GM21723 (cell line): ENCODE measurements at regions not wholly inside any gene's neighbourhood (a gene's known extent, or its start where the extent isn't known, plus 50 kb on each side); places are given as distances from the start of the nearest gene placed in this dataset.
A peak's percentile ranks its signal among the peaks of the same experiment; 100 is the strongest.
"Not testable (repeated sequence)": the region's sequence is repeated elsewhere in the genome, so short reads cannot be mapped to it uniquely, and the experiment has no call there.

Experiments
- ATAC-seq: cut with Tn5 transposase; IDR thresholded peaks from one replicate; pipeline ENCODE4 v1.9.1; 2021; ENCODE audit warnings: mild to moderate bottlenecking, moderate library complexity; ENCODE audit not compliant: unreplicated experiment

DNA sequence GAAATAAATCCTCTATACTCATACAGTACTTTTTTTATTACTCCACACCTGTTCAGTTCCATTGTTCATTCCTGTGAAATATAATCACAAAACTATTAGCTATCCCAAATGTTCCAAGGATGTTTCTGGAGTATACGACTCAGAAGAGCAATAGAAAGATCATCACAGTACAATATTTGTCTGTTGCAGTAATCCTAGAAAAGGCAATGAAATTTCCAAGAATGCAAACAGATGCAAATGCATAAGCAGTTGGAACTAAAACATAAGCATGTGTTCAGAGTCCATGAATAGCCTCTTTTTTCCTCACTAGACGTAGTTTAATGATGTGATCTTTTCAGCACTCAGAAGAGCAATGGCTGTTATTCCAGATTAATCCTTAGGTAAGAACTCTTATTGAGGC is 55.2 kb downstream of the RTL3 start:
- ATAC-seq = no peak

DNA sequence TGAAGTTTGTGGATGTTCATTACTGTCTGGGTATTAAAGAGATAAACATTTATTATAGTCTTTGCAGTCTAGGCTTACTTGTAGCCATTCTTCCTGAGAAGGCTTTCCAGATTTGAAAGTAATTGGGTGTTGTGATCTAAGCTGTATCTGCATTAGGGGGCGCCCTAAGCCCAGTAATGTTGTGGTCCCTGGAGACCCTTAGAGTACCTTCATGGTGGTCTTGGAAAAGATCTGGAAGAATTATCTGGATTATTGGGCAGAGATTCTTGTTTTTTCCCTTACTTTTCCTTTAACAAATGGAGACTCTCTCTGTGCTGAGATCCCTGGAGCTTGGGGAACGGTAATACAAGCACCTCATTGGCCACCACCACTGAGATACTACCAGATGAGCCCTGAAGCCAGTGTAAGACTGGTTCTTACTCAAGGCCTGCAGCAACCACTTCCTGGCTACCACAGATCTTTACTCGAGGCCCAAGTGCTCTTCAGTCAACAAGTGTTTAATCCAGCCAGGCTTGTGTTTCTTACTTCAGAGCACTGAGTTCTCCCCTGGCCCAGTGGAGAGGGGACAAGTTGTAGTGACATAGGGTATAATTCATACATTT is 63.1 kb downstream of the RTL3 start:
- ATAC-seq = no peak

DNA sequence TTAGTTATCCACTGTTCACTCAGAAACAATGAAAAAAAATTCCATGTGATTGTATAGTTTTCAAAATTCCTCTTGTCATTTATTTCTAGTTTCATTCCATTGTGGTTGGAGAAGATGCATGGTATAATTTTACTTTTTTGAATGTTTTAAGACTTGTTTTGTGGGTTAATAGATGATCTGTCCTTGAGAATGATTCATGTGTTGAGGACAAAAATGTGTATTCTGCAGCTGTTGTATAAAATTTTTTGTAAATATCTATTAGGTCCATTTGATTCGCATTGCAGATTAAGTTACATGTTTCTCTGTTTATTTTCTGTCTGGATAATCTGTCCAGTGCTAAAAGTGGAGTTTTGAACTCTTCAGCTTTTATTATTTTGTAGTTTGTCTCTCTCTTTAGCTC is 65.4 kb downstream of the RTL3 start:
- ATAC-seq = no peak

DNA sequence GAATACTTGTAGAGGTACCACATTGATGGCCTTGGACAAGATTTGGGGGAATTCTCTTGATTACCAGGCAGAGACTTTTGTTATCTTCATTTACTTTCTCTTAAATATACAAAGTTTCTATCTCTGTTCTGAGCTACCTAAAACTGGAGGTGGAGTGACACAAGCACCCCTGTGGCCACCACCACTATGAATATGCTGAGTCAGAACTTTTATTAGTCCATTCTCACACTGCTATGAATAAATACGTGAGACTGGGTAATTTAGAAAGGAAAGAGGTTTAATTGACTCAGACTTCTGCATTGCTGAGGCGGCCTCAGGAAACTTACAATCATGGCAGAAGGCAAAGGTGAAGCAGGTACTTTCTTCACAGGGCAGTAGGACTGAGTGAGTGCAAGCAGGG is 67.1 kb downstream of the RTL3 start:
- ATAC-seq = no peak

DNA sequence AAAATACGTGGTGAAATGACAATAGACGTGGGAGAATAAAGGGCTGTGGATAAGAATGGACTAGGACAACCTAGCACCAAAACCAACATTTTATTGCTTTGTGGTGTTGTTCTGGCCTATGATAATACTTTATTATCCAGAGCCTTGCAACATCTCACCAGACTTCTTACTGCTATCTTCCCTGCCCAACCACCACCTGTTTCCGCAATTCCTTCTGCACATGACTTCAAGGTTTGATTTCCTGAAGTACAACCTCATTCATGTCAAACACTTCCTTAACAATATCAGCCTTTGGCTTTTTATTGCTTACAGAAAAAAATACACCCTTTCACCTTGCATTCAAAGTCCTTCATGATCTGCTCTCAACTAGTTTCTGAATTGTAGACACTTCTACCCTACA is 84.8 kb downstream of the RTL3 start:
- no peak for ATAC-seq

DNA sequence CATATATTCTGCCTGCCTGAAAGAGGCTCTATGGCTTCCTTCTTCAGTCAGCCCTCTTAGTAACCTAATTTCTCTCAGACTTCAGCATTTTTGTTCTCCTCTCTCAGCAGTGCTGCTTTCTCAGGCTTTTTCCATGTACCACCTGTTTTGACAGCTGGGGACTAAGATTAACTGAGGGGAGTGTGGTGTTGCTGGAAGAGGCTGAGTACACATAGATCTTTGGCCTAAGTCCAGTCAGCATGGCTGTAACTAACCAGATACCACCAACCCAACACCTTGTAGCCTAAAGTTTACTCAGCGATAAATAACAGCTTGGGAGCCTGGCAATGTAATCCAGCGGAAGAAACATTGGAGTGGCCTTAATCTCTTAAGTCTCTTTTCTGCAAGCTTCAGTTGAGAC is 85.5 kb downstream of the RTL3 start:
- no peak for ATAC-seq

DNA sequence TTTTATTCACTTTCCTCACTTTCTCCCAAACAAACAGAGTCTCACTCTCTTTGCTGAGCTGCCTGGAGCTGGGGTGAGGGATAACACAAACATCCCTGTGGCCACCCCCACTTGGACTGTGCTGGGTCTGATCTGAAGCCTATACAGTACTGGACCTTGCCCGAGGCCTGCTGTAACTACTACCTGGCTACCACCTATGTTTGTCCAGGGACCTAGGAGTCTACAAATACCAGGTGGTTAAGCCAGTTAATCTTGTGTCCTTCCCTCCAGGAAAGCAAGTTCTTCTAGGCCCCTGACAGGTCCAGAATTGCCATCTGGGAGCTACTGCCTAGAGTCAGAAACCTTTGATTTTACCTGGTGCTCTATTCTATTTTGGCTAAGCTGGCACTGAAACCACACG is 87.3 kb downstream of the RTL3 start:
- ATAC-seq = no peak

DNA sequence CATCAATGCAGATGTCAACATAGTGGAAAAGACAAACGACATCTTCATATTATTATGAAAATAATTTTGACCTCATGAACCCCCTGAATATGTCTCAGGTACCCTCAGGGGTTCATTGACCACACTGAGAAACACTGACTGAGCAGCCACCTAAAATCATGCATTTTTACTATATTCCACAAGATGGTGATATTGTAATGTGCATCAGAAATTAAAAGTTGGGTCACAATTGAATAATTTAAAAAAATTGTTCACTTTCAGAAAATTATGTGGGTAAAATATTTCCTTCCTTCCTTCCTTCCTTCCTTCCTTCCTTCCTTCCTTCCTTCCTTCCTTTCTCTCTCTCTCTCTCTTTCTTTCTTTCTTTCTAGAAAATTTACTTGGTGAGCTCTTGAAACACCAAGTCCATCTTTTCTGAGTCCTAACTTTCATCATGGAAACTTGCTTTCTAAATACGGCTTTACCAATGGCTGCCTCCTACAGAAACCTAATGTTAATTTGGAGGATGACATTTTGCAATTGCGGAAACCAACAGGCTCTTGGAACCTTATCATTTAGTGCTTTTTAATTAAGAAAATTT is 103.6 kb downstream of the RTL3 start:
- no peak for ATAC-seq

DNA sequence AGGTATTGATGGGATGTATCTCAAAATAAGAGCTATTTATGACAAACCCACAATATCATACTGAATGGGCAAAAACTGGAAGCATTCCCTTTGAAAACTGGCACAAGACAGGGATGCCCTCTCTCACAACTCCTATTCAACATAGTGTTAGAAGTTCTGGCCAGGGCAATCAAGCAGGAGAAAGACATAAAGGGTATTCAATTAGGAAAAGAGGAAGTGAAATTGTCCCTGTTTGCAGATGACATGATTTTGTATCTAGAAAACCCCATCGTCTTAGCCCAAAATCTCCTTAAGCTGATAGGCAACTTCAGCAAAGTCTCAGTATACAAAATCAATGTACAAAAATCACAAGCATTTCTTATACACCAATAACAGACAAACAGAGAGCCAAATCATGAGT is 106.5 kb downstream of the RTL3 start:
- not testable (repeated sequence) for ATAC-seq

DNA sequence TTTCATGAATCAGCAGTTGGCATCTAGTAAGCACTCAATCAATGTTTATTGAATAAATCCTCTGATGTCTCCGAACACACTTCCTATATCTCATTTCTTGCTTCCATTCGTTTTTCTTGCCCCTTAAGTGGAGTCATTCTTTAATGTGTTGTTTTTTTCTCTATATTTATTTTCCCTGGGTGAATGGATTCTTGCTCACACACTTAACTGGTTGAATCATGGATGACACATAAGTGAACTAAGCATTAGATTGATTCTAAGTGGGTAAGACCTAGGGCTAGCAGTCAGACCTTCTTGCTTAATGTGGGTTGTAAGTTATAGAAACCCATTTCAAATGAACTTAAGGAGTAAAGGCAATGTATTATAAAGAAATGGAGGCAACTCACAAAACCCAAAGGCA is 111.1 kb downstream of the RTL3 start:
- no peak for ATAC-seq

DNA sequence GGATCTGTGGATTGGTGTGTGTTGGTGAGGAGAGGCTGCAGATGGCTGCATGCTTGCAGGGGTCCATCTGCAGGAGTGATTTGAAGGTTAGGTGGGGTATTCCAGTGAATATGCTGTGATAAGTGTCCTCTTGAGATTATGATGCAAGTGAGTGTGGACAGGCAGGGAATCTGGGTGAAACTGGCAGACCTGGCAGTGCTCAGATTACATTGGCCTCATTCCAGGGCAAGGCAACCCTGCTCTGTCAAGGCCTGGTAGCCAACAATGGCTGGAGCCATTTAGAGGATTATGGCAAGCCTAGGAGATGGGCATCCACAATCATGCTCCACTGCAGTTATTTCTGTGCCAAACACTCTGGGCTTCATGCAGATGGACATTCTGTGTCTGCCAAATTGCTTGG is 113.9 kb downstream of the RTL3 start:
- no peak for ATAC-seq

DNA sequence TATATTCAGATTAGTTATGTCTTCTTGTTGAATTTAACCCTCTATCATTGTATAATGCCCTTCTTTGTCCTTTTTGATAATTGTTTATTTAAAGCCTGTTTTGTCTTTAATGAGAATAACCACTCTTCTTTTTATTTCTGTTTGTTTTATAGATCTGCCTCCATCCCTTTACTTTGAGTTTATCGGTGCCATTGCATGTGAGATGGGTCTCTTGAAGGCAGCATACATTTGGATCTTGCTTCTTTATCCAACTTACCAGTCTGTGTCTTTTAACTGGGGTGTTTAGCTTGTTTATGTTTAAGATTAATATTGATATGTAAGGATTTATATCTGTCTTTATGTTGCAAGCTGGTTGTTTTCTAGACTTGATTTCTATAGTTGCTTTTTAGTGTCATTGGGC is 115.8 kb downstream of the RTL3 start:
- no peak for ATAC-seq

DNA sequence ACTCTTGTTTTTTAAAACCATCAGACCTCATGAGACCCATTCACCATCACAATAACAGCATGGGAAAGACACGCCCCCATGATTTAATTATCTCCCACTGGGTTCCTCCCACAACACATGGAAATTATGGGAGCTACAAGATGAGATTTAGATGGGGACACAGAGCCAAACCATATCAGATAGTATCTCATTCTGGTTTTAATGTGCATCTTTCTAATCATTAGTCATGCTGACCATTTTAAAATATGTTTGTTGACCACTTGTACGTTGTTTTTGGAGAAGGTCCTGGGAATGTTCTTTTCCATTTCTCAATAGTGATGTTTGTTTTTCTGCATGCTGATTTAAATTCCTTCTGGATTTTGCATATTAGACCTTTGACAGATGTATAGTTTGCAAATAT is 119.0 kb downstream of the RTL3 start:
- ATAC-seq = no peak

DNA sequence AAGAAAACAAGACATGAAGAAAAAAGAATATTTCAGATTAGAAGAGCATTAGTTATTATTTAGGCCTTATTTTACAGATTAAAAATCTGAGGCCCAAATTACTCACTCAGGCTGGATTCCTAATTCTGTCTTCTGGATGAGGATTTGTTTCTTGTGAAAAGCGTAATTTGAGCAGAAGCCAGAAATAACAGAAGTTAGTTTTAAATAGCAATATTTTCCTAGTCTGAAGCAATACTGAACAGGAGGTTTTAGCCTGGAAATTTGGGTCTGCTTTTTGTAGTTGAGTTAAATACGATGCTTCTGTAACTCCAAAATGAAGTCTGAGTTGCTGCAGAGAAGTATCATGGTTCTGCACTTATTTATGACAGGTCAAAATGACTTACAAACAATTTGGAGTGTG is 124.9 kb downstream of the RTL3 start:
- ATAC-seq = no peak

DNA sequence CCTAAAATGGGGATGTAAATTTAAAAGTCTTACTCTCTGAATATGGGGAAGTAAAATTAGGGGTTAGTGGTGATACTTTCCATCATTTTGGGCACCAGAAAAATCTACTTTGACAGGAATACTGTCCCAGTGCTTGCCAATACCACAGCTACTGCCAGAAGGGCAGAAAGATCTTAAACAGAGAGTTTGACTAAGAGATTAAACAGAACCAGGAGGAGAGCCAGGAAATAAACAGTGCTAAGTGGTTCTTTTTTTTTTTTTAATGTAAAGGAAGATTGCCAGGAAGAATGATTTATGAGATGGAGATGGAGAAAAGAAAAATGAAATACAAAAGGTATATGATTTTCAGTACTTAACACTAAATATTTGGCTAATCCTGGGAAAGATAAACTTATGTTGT is 126.8 kb downstream of the RTL3 start:
- ATAC-seq = no peak

DNA sequence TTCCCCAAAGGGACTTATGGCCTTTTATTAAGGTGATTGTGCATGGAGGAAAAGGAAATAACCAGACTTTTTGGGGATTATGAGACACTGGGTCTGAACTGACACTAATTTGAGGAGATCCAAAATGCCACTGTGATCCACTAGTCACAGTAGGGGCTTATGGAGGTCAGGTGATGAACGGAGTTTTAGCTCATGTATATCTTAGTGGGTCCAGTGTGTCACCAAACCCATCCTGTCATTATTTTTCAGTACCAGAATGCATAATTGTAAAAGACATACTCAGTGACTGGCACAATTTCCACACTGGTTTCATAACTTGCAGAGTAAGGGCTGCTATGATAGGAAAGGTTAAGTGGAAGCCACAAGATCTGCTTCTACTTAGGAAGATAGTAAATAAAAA is 131.3 kb downstream of the RTL3 start:
- no peak for ATAC-seq

DNA sequence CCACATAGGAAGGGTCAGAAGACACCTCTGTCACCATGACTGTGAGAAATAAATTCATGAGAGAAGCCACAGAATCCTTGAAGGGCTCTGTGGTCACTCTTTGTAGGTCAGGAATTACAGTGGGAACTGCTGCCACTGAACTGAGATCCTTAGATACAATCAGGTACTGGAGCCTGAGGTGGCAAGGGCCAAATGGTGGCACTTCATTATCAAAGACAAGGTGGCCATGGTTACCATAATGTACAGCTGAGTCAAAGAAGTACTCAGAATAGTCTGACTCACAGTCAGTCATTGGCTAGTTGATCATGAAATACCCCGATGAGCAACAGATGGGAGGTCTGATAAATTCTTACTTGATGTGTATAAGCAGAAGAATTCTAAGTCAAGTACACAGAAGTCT is 131.9 kb downstream of the RTL3 start:
- no peak for ATAC-seq

DNA sequence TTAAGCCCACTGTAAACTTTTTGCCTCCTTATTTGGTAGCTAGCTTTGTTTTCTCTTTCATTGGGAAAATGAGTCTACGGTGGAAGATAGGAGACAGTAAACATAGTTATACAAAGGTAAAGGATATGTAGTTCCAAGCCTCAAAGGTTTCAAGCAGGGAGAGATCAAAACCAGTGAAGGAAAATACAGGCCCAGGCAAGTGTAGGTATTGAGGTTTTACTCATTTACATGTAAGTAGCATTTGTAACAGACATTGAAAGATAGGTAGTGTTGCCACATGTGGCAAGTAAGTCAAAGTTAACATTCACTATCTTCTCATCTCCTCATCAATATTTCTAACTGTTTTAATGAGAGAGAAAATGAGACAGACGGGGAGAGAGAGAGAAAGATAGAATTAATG is 136.5 kb downstream of the RTL3 start:
- ATAC-seq = no peak

DNA sequence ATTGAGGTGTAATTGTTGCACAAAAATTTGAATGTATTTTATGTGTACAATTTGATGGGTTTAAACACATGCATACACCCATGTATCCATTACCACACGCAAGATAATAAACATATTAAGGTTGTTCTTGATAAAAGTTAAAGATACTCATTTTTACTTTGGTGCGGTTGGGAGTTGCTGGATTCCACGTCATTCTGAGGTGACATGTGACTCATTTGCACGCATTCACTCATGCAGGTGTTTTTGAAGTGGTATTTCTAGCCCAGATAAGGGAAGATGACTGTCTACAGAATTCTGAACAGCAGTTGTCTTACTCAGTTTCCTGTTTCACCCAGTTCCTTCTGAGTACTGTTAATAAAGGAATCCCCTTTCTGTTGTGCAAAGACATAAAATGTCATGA is 142.0 kb downstream of the RTL3 start:
- ATAC-seq = peak; percentile 71

DNA sequence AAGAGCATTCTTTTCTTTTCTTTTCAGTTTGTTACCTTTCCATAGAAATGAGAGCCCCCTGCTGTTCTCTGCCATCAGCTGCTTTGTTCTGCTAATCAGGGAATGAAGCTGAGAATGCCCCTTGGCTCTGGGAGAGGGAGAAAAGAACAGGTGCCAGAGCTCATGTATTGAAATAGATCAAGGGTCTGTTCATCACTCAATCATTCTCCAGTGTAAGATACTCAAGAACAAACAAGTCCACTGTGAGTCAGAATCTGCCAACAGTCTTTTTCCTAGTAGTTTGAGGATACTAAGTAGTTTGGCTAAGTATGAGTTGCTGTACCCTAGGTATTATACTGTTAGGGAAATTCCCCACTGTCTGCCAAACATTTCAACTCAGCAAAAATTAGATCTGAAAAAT is 144.3 kb downstream of the RTL3 start:
- no peak for ATAC-seq

DNA sequence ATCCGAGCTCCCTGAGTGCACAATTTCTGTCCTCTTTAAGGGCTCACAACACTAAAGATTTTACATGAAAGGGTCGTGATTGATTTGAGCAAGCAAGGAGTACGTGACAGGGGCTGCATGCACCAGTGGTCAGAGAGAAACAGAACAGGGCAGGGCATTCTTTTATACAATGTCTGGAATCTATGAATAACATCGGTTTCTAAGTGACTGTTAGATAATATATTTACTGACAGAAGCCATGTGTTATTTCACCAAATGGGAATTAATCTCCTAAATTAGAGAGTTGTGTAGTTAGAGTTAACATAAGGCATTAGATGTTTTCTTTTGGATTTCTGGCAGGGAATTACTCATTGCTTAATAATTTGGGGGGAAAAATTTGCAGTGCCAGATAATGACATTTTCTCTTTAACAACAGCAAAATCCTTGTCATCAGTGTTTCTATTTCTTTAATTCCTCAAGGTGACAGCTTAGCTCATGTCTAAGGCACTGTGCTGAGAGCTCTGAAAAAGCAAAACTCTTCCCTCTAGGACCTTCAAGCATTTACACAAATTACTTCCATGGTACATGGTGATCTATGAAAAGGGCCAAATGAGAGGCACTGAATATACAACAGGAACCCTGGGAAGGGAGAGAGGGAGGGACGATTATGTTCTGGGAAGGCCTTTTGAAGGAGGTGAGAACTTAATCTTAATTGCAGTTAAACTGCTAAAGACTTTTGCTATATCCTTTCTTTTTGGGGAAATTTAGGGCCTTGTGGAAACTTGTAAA is 145.0 kb downstream of the RTL3 start:
- no peak for ATAC-seq

DNA sequence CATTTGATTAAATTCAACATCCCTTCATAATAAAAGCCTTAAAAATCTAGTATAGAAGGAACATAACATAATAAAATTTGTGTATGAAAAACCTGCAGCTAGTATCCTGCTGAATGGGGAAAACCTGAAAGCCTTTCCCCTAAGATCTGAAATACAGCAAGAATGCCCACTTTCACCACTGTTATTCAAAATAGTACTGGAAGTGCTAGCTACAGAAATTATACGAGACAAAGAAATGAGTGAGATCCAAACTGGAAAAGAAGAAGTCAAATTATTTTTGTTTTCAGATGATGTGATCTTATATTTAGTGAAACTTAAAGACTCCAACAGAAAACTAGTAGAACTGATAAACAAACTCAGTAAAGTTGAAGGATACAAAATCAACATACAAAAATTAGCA is 152.9 kb downstream of the RTL3 start:
- no peak for ATAC-seq

DNA sequence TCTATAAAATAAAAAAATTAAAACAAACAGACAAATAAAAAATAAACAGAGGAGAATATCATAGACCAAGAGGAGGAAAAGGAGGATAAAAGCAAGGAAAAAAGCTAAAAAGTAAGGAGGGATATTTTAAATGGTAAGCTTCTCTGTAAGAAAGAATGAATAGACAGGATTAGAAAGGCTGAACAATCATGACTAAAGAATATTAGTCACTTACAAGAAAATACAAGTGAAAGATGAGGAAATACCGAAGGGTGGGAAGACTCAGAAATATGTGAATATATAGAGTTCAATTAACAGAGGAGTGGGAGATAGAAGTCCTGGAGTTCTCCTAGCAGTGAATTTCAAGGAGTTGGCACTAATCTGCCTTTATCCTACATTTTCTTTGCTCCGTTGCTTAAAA is 162.6 kb downstream of the RTL3 start:
- no peak for ATAC-seq
